ENCODE measurements at regions not wholly inside any gene's neighbourhood (a gene's known extent, or its start where the extent isn't known, plus 50 kb on each side); places are given as distances from the start of the nearest gene placed in this dataset.

DNA sequence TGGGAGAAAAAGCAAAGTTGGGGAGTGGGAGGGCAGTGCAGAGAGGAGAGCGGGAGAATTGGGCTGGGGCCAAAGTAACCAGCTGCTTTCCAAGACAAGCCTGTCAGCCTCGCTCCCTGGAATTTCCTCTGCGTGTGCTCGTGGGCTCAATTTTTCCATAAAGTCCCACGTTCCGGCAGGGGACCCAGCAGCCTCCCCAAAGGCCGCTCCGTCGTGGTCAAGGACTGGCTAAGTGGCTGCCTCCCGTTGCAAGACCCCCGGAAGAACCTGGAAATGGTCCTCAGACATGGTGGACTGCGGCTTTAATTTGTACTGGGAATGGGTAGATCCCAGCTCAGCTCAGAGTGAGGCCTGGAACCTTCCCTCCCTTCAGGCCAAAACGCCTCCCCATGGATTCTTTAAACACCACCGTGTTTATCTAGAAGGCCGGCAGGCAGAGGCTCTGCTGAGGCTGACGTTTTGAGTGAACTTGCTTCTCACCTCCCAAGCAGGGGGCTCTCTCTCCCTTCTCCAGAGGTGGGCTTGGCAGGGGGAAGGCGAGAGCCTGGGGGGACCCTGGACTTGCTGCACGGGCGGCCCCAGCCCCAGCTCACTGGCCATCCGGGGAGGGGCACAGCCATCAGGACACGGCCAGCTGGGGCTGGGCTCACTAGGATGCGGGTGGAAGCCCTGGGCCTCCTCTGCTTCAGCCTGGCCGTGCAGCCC, 190.0 kb downstream of the C16orf95 start:
- TF ChIP-seq POLR2A (IDR thresholded peaks at IDR 0.05): no peak
- no peak for TF ChIP-seq POLR2AphosphoS5 (IDR thresholded peaks at IDR 0.05)
- TF ChIP-seq, protein P1, sequence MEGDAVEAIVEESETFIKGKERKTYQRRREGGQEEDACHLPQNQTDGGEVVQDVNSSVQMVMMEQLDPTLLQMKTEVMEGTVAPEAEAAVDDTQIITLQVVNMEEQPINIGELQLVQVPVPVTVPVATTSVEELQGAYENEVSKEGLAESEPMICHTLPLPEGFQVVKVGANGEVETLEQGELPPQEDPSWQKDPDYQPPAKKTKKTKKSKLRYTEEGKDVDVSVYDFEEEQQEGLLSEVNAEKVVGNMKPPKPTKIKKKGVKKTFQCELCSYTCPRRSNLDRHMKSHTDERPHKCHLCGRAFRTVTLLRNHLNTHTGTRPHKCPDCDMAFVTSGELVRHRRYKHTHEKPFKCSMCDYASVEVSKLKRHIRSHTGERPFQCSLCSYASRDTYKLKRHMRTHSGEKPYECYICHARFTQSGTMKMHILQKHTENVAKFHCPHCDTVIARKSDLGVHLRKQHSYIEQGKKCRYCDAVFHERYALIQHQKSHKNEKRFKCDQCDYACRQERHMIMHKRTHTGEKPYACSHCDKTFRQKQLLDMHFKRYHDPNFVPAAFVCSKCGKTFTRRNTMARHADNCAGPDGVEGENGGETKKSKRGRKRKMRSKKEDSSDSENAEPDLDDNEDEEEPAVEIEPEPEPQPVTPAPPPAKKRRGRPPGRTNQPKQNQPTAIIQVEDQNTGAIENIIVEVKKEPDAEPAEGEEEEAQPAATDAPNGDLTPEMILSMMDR (IDR thresholded peaks at IDR 0.05): no peak
